ENCODE measurements at regions not wholly inside any gene's neighbourhood (a gene's known extent, or its start where the extent isn't known, plus 50 kb on each side); places are given as distances from the start of the nearest gene placed in this dataset.
A peak's percentile ranks its signal among the peaks of the same experiment; 100 is the strongest.

- TF ChIP-seq CTCF (conservative IDR thresholded peaks at IDR 0.05) (no peak), ZFX (IDR thresholded peaks at IDR 0.05) (no peak)
- no peak overlapping the region for H3K27ac ChIP-seq
Observed at GRCh38 chr2:144181001-144181400, 338.9 kb downstream of the ZEB2 start.

DNA sequence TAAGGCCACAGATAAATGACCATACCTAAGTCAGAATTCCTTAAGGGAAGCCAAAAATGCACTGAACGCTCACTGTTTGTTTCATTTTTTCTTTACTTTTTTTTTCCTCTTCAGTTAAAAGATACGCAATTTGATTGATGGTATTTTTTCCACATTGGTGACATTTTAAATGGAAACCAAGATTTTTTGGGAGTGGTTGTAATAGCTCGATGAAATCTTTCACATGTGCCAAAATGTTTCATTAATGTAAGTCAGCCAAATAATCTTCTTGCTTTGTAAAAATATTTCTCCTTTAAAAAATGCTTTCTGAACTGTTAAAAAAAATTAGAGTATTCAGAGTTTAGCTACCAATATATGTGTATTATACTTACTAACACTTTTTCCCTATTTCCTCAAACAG is 339.8 kb downstream of the ZEB2 start:
- no peak overlapping the region for H3K27ac ChIP-seq
- TF ChIP-seq CTCF (conservative IDR thresholded peaks at IDR 0.05) (no peak), ZFX (IDR thresholded peaks at IDR 0.05) (no peak)

DNA sequence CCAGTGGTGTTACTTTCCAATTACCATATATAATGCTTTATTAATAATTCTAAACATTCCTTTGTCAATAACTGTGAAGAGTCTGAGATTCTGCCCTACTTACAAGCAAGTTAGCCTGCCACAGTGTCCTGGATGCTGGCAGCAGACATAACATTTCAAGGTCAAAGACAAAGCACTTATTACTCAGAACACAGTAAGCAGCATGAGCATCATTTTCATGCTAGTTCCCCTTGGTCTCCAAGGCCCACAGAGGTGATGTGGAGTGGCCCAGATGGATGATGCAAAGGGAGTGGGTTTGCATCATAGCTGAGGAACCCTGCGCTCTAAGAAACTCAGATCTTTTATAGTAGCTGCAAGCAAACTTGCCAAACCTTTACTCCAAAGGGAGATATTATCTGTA is 349.7 kb downstream of the ZEB2 start:
- TF ChIP-seq ZFX (IDR thresholded peaks at IDR 0.05) (no peak), CTCF (conservative IDR thresholded peaks at IDR 0.05) (no peak)
- H3K27ac ChIP-seq = no peak overlapping the region

- TF ChIP-seq CTCF (conservative IDR thresholded peaks at IDR 0.05) = no peak
- TF ChIP-seq ZFX (IDR thresholded peaks at IDR 0.05) = no peak
- no peak overlapping the region for H3K27ac ChIP-seq
Observed at GRCh38 chr2:144166743-144167142, 353.2 kb downstream of the ZEB2 start.

DNA sequence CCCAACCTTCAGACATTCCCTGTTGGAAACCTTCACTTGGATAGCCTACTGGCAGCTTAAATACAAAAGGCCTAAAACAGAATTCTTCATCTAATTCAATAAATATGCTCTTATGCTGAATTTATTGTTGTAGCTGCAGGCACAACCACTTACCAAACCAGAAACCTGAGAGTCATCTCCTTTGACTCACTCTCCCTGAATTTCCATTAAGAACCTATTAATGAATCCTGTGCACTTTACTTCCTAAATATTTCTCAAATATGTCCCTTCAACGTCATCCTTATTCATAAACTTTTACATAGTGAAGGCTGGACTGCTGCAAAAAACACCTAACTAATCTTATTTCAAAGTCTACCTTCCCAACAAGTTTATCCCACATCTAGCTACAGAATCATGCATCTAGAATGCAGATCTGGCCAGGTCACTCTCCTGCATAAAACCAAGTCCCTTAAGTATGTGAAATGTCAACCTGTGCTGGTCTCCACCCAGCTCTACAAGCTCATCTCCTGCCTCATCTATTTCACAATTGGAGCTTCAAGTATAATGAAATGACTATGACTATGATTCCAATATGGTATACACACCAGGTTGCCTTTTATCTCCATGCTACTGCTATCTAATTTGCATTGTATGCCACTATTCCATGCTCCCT is 354.2 kb downstream of the ZEB2 start:
- H3K27ac ChIP-seq = no peak overlapping the region
- TF ChIP-seq ZFX (IDR thresholded peaks at IDR 0.05) = no peak
- TF ChIP-seq CTCF (conservative IDR thresholded peaks at IDR 0.05) = no peak

GRCh38 chr2:144163592-144163991 is 356.3 kb downstream of the ZEB2 start:
- TF ChIP-seq ZFX (IDR thresholded peaks at IDR 0.05) = no peak
- TF ChIP-seq CTCF (conservative IDR thresholded peaks at IDR 0.05) = no peak

GRCh38 chr2:144162652-144163051 is 357.3 kb downstream of the ZEB2 start:
- H3K27ac ChIP-seq = no peak overlapping the region
- TF ChIP-seq CTCF (conservative IDR thresholded peaks at IDR 0.05) (peak; percentile 71), ZFX (IDR thresholded peaks at IDR 0.05) (no peak)

More at GRCh38 chr2:144163592-144163991, 356.3 kb downstream of the ZEB2 start:
- H3K27ac ChIP-seq = no peak overlapping the region

Measured in C4-2B (cell line).